SK-N-SH treated with all-trans-retinoic acid at 6 μM for 48 hours (cell line): ENCODE measurements at regions not wholly inside any gene's neighbourhood (a gene's known extent, or its start where the extent isn't known, plus 50 kb on each side); places are given as distances from the start of the nearest gene placed in this dataset.

Source experiments
- CREB5 ChIP-seq: fragments of 250-450 bp; sonication (Bioruptor Pico); IDR thresholded peaks from 2 replicates; pipeline ENCODE4 v1.5.1; 2020; ENCODE audit warnings: low read depth, mild to moderate bottlenecking, moderate library complexity
- TCF4 ChIP-seq: fragments of 250-450 bp; sonication (Bioruptor Pico); IDR thresholded peaks from 2 replicates; pipeline ENCODE4 v1.8.0; 2021; ENCODE audit warnings: mild to moderate bottlenecking, moderate library complexity, borderline replicate concordance
- ZFP3 ChIP-seq: fragments of 250-450 bp; sonication (Bioruptor Pico); IDR thresholded peaks from 2 replicates; pipeline ENCODE4 v1.5.0; 2020; ENCODE audit warnings: mild to moderate bottlenecking, moderate library complexity
- ZFP30 ChIP-seq: fragments of 450-650 bp; formaldehyde crosslinking; IDR thresholded peaks from 2 replicates; pipeline ENCODE4 v1.5.0; 2022; ENCODE audit warnings: mild to moderate bottlenecking, moderate library complexity

- TF ChIP-seq CREB5 (CRISPR knock-in tag) (no peak), TCF4 (no peak), ZFP3 (CRISPR knock-in tag) (no peak), ZFP30 (CRISPR knock-in tag) (no peak)
Measured at GRCh38 chr10:71045936-71046335, 157.6 kb upstream of the PCBD1 start.
